IPS-20b (cell line): ENCODE measurements at regions not wholly inside any gene's neighbourhood (a gene's known extent, or its start where the extent isn't known, plus 50 kb on each side); places are given as distances from the start of the nearest gene placed in this dataset.
"Not testable (repeated sequence)": the region's sequence is repeated elsewhere in the genome, so short reads cannot be mapped to it uniquely, and the experiment has no call there.

Experiments used
- H3K27ac ChIP-seq: one replicate; pipeline ENCODE4 v1.5.1; 2013; ENCODE audit warnings: low read length
- H3K27me3 ChIP-seq: 2 replicates; pipeline ENCODE4 v1.6.1; 2013; ENCODE audit warnings: mild to moderate bottlenecking, low read length, inconsistent platforms; ENCODE audit not compliant: insufficient read depth
- H3K36me3 ChIP-seq: 2 replicates; pipeline ENCODE4 v1.6.1; 2013; ENCODE audit warnings: low read depth, mild to moderate bottlenecking, inconsistent platforms, low read length, moderate library complexity; ENCODE audit not compliant: insufficient read depth
- H3K4me1 ChIP-seq: 2 replicates; pipeline ENCODE4 v1.6.1; 2013; ENCODE audit warnings: mild to moderate bottlenecking, control low read depth, inconsistent platforms, low read length, moderate library complexity; ENCODE audit not compliant: insufficient read depth
- H3K4me3 ChIP-seq: 2 replicates; pipeline ENCODE4 v1.5.1; 2013; ENCODE audit warnings: mild to moderate bottlenecking, low read length, inconsistent platforms
- H3K9ac ChIP-seq: 2 replicates; pipeline ENCODE4 v1.6.1; 2013; ENCODE audit warnings: low read depth, mild to moderate bottlenecking, inconsistent platforms, low read length, moderate library complexity
- H3K9me3 ChIP-seq: 2 replicates; pipeline ENCODE4 v1.6.1; 2013; ENCODE audit warnings: mild to moderate bottlenecking, low read depth, low read length, inconsistent platforms; ENCODE audit not compliant: insufficient read depth

- H3K4me1 ChIP-seq, result peaks cover 25% of the 10 kb centered on the region
- H3K27me3 ChIP-seq, result no peaks in the 10 kb centered on the region
- H3K9me3 ChIP-seq, result no peaks in the 10 kb centered on the region
- H3K27ac ChIP-seq, result no peak overlapping the region
- no peaks in the 10 kb centered on the region for H3K36me3 ChIP-seq
- no peak overlapping the region for H3K9ac ChIP-seq
- H3K4me3 ChIP-seq, result peak overlapping the region; percentile 7; the same call in 1 of the 2 replicates
Observed at GRCh38 chr7:24372961-24373955, 89.3 kb downstream of the NPY start.

DNA sequence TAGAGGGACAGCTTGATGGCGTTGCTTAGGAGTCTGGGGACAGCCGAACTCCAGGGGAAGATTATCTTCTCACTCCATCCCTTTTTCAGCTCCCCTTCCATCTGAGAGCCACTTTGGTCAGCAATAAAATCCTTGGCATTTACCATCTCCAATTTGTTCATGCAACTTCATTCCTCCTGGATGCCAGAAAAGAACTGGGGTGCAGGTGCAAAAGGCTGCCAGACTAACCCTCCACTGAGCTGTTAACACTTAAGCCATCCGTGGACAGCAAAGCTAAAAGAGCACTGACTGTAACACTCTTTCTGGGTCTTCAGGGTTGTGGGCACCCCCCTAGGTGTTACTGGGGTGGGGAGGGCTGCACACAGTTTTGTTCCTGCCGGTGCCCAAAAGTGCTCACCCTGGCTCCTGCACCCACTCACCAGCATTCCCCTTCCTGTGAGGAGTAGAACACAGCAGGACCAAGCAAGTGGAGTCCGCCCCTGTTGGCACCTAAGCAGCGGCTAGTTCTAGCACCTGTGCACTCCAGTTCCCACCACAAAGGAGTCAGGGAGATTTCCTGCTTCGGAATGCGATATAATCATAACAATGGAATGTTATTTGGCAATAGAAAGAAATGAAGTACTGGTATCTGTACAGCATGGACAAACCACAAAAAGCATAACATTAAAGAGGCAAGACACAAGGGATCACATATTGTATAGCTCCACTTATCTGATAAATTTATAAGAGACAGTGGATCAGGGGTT is 95.1 kb downstream of the NPY start:
- peaks cover 25% of the 10 kb centered on the region; the same call in 1 of the 2 replicates for H3K4me1 ChIP-seq

DNA sequence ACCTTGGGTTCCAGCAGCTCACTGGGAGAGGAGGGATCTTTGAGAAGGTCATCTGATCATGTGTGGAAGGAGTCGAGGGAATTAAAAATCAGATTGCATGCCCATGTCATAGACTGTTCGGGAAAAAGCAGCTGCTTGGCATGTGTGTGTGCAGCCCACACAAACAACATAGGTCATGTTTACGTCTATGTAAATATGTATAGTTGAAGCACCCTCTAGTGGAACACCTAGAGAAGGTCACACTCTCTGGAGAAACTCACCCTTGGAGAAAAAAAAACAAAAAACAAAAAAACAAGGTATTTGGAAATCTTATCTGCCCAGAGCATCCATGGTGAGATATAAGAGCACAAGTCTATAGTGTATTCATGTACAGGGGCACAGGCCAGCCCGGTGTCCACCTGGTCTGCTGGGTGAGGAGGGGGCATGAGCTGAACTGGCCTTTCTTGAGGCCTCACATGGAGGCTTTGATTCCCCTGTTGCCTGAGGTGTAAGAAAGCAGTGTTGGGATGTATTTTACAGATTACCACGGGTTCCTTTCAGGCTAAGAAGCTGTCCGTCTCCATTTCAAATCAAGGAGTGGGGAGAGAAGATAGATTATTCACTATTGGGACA is 98.0 kb downstream of the NPY start:
- no peak overlapping the region for H3K9ac ChIP-seq
- no peak overlapping the region for H3K4me3 ChIP-seq
- no peaks in the 10 kb centered on the region for H3K36me3 ChIP-seq
- H3K27me3 ChIP-seq, result no peaks in the 10 kb centered on the region
- peaks cover 19% of the 10 kb centered on the region; the same call in 1 of the 2 replicates for H3K4me1 ChIP-seq
- peaks cover 7% of the 10 kb centered on the region; the same call in 1 of the 2 replicates for H3K9me3 ChIP-seq
- no peak overlapping the region for H3K27ac ChIP-seq

More for the DNA sequence above, 95.1 kb downstream of the NPY start:
- Histone ChIP-seq H3K27me3 (no peaks in the 10 kb centered on the region), H3K27ac (no peak overlapping the region), H3K36me3 (no peaks in the 10 kb centered on the region), H3K4me3 (no peak overlapping the region), H3K9ac (no peak overlapping the region), H3K9me3 (peaks cover 7% of the 10 kb centered on the region; the same call in 1 of the 2 replicates)

DNA sequence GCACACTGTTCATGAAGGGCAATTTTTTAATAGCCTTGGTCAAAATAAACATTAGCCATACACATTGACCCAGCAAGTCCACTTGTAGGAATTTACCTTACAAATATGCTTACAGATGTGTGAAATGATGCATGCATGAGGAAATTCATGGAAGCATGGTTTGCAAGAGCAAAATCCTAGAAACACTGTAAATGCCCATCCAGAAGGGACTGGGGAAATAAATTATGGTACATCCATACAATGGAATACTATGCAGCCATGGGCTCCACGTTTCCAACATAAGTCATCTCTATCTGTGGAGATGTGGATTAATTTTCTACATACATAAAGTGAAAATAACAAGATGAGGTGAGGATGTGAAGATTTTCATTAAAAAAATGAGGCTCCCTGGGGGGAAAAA is 99.1 kb downstream of the NPY start:
- H3K36me3 ChIP-seq, result no peaks in the 10 kb centered on the region
- no peak overlapping the region for H3K27ac ChIP-seq
- H3K27me3 ChIP-seq, result no peaks in the 10 kb centered on the region
- H3K4me3 ChIP-seq, result no peak overlapping the region
- peaks cover 19% of the 10 kb centered on the region; the same call in 1 of the 2 replicates for H3K4me1 ChIP-seq
- H3K9me3 ChIP-seq, result peaks cover 7% of the 10 kb centered on the region; the same call in 1 of the 2 replicates
- H3K9ac ChIP-seq, result no peak overlapping the region

DNA sequence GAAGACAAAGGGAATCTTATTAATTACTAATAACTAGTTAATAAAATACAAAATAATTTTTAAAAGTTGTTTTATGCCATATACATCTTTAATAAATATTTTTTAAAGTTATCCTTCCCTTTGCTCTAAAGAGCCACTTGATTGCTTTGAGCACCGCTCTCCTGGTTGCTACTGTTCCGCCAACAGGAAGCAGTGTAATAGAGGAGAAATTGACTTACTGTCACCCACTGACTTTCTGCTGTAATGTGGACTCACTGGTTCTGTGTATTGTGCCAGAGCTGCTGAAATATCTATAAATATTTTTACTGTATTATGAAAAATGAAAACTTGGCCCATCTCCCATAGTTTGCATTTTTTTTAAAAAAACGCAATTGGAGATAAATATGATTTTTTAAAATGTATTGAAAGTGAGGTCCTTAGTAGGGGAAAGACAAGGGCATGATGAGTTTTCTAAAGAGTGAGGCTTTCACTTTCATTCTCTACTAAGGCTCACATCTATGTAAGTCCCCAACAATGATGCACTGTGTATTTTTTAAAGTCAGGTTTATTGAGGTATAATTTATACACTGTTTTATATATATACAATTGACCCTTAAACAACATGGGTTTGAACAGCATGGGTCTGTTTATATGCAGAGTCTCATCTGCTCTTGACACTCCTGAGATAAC is 100.5 kb downstream of the NPY start:
- H3K4me3 ChIP-seq, result no peak overlapping the region
- H3K9me3 ChIP-seq, result peaks cover 7% of the 10 kb centered on the region; the same call in 1 of the 2 replicates
- H3K36me3 ChIP-seq, result no peaks in the 10 kb centered on the region
- no peak overlapping the region for H3K9ac ChIP-seq
- no peak overlapping the region for H3K27ac ChIP-seq
- H3K4me1 ChIP-seq, result peaks cover 19% of the 10 kb centered on the region; the same call in 1 of the 2 replicates
- H3K27me3 ChIP-seq, result no peaks in the 10 kb centered on the region

DNA sequence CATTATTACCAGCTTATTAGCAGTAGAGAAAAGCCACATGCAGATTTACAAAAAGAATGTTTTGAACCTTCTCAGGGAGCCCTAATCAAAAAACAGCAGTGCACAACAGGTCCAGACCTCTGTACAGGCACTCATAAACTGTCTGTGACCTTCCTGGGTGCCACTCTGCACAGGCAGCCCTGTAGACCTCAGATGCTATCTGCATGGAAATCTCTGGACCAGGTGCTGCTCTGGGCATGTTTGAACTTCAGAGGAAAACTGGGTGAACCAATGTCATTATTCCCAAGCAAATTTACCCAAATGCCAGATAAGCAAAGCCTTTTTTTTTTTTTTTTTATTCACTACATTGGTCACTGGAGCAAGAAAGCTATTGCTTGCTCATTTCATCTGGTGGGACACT is 104.2 kb downstream of the NPY start:
- Histone ChIP-seq H3K27ac (no peak overlapping the region), H3K9me3 (peaks cover 2% of the 10 kb centered on the region; the same call in 1 of the 2 replicates), H3K9ac (no peak overlapping the region), H3K36me3 (no peaks in the 10 kb centered on the region), H3K4me1 (peaks cover 14% of the 10 kb centered on the region), H3K4me3 (no peak overlapping the region), H3K27me3 (no peaks in the 10 kb centered on the region)

DNA sequence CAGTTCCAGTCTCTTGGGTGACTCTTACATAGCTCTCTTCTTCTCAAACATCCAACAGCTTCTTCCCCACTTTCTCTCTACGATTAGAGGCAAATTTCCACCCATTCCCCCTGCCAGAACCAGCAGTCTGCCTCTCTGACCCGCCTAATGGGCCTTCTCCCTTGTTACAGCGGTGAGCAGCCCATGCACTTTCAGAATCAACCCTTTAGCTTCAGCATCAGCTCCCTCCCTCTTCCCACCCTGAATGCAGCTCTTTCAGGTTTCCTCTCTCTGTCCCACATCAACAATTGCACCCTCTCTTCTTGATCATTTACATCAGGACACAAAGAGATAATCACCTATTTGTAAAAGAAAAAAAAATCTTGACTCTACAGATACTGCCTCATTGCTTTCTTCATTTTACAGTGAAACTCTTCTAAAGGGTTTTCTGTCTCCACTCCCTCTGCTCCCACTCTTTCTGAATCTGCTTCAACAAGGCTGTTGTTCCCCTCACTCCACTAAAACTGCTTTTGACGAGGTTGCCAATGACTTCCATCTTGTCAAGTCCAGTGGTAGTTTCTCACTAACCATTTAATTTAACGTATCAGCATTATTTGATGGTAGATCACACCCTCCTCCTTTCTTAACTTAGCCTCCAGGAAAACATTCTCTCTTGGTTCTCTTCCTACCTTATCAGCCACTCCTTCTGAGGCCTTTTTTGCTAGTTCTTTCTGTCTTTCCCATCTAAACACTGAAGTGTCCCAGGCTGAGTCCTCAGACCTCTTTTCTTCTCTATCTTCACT is 106.6 kb downstream of the NPY start:
- Histone ChIP-seq H3K4me3 (no peak overlapping the region), H3K4me1 (peaks cover 23% of the 10 kb centered on the region), H3K9ac (no peak overlapping the region), H3K27me3 (no peaks in the 10 kb centered on the region), H3K27ac (no peak overlapping the region), H3K36me3 (no peaks in the 10 kb centered on the region), H3K9me3 (no peaks in the 10 kb centered on the region)

DNA sequence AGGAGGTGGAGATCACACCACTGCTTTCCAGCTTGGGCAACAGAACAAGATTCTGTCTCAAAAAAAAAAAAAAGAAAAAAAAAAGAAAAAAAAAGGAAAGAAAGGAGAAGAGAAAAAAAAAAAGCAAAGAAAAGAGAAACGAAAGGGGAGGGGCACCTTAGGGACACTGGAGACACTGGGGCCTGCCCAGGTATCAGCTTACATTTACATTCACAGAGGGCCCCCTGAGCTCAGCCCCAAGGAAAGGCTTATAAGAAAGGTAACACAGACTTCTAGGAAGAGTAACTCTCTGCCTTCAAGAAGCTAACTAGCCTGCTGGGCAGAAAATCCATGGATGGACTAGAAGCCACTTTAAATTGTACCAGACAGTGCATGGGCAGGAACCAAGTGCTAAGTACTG is 108.8 kb downstream of the NPY start:
- Histone ChIP-seq H3K27ac (no peak overlapping the region), H3K9ac (no peak overlapping the region), H3K4me1 (peaks cover 26% of the 10 kb centered on the region), H3K27me3 (no peaks in the 10 kb centered on the region), H3K36me3 (no peaks in the 10 kb centered on the region), H3K9me3 (no peaks in the 10 kb centered on the region), H3K4me3 (peak overlapping the region; percentile 5; the same call in 1 of the 2 replicates)

DNA sequence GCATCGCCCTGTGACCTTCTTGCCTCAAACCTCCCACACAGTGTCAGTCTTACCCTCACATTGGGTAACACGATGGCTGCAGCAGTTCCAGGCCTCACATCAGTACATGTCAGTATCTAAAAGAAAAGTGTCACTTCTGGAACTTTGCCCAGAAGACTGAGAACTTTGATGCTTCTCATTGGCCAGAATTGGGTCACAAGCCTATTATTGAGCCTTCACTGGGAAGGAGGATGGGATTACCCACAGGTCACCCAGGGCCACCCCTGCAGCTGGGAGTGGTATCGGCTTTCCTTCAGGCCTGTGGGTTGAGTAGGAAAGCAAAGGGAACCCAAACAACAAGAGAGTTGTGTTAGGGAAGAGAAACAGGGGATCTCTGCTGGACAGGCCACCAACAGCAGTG is 111.5 kb downstream of the NPY start:
- Histone ChIP-seq H3K27ac (peak overlapping the region; percentile 50), H3K27me3 (no peaks in the 10 kb centered on the region), H3K9me3 (no peaks in the 10 kb centered on the region), H3K36me3 (peaks cover 6% of the 10 kb centered on the region; the same call in 1 of the 2 replicates), H3K4me3 (peak overlapping the region; percentile 46), H3K4me1 (peaks cover 25% of the 10 kb centered on the region), H3K9ac (peak overlapping the region; percentile 55)

DNA sequence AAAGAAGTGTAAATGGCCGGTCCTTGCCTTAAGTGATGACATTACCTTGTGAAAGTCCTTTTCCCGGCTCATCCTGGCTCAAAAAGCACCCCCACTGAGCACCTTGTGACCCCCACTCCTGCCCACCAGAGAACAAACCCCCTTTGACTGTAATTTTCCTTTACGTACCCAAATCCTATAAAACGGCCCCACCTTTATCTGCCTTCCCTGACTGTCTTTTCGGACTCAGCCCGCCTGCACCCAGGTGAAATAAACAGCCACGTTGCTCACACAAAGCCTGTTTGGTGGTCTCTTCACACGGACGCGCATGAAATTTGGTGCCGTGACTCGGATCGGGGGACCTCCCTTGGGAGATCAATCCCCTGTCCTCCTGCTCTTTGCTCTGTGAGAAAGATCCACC is 112.4 kb downstream of the NPY start:
- not testable (repeated sequence) for H3K27me3 ChIP-seq, H3K9me3 ChIP-seq, H3K27ac ChIP-seq, H3K36me3 ChIP-seq
- Histone ChIP-seq H3K9ac (peak overlapping the region; percentile 92), H3K4me3 (peak overlapping the region; percentile 81), H3K4me1 (peaks cover 20% of the 10 kb centered on the region)
